SK-N-MC (cell line): ENCODE measurements at regions not wholly inside any gene's neighbourhood (a gene's known extent, or its start where the extent isn't known, plus 50 kb on each side); places are given as distances from the start of the nearest gene placed in this dataset.

Source experiments
- DNase-seq: peaks from one replicate; pipeline ENCODE4 v3.0.0-alpha.2; 2011; ENCODE audit warnings: low read depth, low spot score
- H3K27ac ChIP-seq: fragments of 200-600 bp; sonication (generic); 2 replicates; pipeline ENCODE4 v1.5.1; 2016; ENCODE audit warnings: mixed run types
- H3K36me3 ChIP-seq: fragments of 200-600 bp; sonication (generic); 2 replicates; pipeline ENCODE4 v1.6.1; 2017; ENCODE audit warnings: antibody characterized with exemption, low read length, mixed read lengths; ENCODE audit not compliant: insufficient read depth
- H3K4me3 ChIP-seq: fragments of 200-600 bp; sonication (generic); 2 replicates; pipeline ENCODE4 v1.5.1; 2016
- H3K9ac ChIP-seq: fragments of 200-600 bp; sonication (generic); 2 replicates; pipeline ENCODE4 v1.8.0; 2017; ENCODE audit warnings: mixed run types, mixed read lengths; ENCODE audit not compliant: insufficient read length
- H3K9me3 ChIP-seq: fragments of 200-600 bp; sonication (generic); 2 replicates; pipeline ENCODE4 v1.6.1; 2017; ENCODE audit warnings: low read depth, mild to moderate bottlenecking, antibody characterized with exemption, low read length, moderate library complexity, mixed read lengths
- EZH2 ChIP-seq: fragments of 200-600 bp; sonication (generic); IDR thresholded peaks from one replicate; pipeline ENCODE4 v1.6.1; 2017; ENCODE audit warnings: antibody characterized with exemption
- FOXP2 ChIP-seq: optimal IDR thresholded peaks from 2 replicates; pipeline ENCODE3; 2011; ENCODE audit warnings: mild to moderate bottlenecking, moderate library complexity; ENCODE audit not compliant: insufficient read depth; ENCODE audit errors: extremely low read length, control extremely low read depth
- POLR2AphosphoS5 ChIP-seq: IDR thresholded peaks from 2 replicates; pipeline ENCODE4 v1.6.1; 2012; ENCODE audit warnings: mild to moderate bottlenecking, low read depth, low read length, borderline replicate concordance

DNA sequence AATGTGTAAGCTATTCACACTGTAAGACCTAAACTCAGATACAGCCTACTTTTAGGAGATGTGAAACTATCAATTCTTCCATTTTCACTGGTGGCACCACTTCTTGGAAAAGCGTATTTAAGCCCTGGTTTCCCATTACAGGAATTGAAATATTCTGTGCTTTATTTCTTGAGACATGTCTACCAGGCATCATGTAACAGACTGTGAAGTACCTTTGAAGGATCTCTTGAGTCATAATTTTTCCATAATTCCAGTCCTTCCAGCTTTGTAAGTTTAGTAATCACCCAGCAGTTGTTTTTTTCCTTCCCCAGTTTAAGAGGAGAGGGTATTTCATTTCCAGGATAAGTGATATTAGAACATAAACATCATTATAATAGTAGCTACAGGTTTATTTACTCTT, 186.0 kb upstream of the PRPS1L1 start:
- TF ChIP-seq EZH2 (no peak), FOXP2 (no peak), POLR2AphosphoS5 (no peak)
- no peaks in the 10 kb centered on the region for H3K9me3 ChIP-seq

DNA sequence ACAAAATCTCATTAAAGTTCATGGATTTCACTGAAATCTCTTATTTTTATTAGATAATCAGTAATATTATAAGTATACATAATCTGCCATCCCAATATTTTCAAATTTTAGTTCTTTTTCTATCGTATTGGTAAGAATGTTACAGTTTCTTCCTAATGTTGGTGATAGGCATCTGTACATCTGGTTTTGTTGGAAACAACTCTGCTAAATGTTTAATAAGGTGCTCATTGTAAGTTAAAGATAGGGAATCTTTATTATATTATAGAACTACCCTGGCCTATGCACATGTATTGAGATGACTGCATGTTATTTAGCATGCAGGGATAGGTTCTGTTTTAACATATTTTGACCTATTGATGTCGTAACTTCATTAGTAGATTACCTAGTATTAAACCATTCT, 188.6 kb upstream of the PRPS1L1 start:
- Histone ChIP-seq H3K9me3 (no peaks in the 10 kb centered on the region), H3K27ac (no peak overlapping the region), H3K36me3 (no peaks in the 10 kb centered on the region), H3K4me3 (no peak overlapping the region), H3K9ac (no peak overlapping the region)
- no peak for TF ChIP-seq EZH2
- TF ChIP-seq FOXP2: no peak
- TF ChIP-seq POLR2AphosphoS5: no peak
- no peak for DNase-seq

More for the DNA sequence above, 186.0 kb upstream of the PRPS1L1 start:
- no peaks in the 10 kb centered on the region for H3K36me3 ChIP-seq
- peak overlapping the region; percentile 79 for H3K27ac ChIP-seq
- no peak overlapping the region; the same call in 1 of the 2 replicates for H3K4me3 ChIP-seq
- no peak for DNase-seq
- no peak overlapping the region for H3K9ac ChIP-seq

DNA sequence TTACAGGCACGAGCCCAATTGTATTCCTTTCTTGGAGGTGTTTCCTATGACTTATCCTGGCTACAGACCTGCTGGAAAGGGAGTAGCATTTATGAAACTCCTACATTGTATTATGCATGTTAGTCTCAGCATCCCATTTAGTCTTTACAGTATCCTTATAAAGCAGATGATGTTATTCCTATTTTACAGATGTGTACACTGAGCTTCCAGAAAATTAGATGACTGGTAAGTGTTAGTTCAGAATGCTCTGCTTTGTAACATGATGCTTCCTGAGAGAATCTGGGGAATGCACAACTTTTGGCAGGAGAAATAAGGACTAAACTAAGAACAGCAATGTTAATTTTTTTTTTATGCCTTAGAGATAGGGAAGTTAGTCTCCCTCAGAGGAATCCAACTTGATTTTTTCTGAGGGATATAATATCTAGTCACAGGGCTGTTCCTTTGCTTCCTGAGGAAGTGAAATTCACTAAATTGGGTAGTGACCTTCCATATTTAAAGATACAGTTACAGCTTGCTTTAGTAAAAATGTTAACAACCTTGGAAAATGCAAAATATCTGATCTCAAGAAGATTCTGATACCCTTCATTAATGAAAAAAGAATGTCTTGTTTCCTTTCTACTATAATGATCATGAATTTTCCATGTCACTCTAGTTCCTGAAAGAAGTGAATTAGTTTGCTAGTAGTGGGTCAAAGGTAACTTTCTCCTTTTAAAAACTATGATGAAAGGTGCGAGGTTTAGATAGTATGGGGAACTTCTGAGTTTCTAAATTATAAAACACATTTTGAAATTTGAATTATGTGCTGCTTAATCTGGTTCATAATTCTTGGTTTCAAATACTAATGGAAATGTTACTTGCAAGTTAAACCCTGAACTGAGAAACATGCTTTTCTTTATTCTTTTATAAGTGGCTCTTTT, 194.0 kb upstream of the PRPS1L1 start:
- TF ChIP-seq EZH2 (no peak), POLR2AphosphoS5 (no peak), FOXP2 (no peak)
- no peak overlapping the region for H3K9ac ChIP-seq
- no peak for DNase-seq
- no peaks in the 10 kb centered on the region for H3K9me3 ChIP-seq
- H3K4me3 ChIP-seq: no peak overlapping the region
- H3K27ac ChIP-seq: no peak overlapping the region
- no peaks in the 10 kb centered on the region for H3K36me3 ChIP-seq

DNA sequence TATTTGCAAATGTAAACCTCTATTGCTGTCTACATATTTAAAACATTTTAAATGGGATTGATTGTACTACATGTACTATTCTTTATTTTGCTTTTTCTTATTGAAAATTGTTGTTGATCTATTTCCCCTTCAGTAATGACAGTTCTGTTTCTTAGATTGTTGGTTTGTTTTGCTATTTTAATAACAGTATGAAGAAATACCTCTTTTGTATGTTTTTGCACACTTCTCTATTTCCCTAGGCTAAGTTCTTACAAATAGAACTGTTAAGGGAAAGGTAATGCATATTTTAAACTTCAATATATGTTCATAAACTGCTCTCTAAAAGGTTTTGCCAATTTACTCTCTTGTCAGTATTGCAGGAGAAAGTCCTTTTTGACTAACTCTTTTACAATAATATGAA, 195.0 kb upstream of the PRPS1L1 start:
- Histone ChIP-seq H3K9me3 (no peaks in the 10 kb centered on the region), H3K9ac (no peak overlapping the region), H3K27ac (no peak overlapping the region), H3K36me3 (no peaks in the 10 kb centered on the region), H3K4me3 (no peak overlapping the region)
- DNase-seq: no peak
- TF ChIP-seq POLR2AphosphoS5: no peak
- no peak for TF ChIP-seq FOXP2
- no peak for TF ChIP-seq EZH2

DNA sequence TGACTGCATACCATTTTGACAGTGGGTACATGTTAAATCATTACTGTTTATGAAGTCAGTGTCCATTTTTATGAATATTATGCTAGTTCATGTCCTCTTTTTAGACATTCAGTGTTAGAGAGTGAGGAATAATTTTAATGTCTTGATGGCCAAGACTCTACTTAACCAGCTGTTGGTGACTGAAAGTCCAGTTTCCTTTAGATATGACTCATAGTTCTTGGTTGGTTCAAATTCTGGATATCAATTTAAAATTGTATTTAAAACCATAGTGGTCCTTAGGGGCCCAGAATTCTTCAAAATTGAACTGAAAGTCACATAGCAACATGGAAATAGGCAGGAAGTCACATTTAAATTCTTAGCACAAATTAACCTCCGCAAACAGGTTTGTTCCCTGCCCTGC, 196.5 kb upstream of the PRPS1L1 start:
- Histone ChIP-seq H3K27ac (no peak overlapping the region), H3K36me3 (no peaks in the 10 kb centered on the region), H3K9ac (no peak overlapping the region), H3K4me3 (no peak overlapping the region), H3K9me3 (no peaks in the 10 kb centered on the region)
- no peak for DNase-seq
- TF ChIP-seq POLR2AphosphoS5: no peak
- TF ChIP-seq FOXP2: no peak
- no peak for TF ChIP-seq EZH2

DNA sequence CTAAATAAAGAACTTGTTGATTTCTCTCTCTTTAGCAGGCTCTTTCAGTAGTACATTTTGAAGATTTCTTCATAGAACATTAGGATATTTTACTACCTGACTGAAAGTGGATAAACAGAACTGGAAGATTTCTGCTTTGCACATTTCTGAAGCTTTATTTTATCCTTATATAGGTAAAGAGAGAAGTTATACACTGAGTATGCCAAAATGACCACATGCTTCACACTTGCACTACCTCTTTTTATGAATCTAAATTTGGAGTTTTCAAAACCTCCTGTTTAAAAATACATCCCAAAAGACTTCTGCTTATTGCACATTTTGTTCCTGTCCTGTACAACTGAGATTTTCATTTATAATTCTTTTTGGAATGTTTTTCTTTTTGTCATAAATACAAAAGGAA, 197.4 kb upstream of the PRPS1L1 start:
- Histone ChIP-seq H3K9ac (no peak overlapping the region), H3K36me3 (no peaks in the 10 kb centered on the region), H3K9me3 (no peaks in the 10 kb centered on the region), H3K27ac (no peak overlapping the region), H3K4me3 (no peak overlapping the region)
- DNase-seq: no peak
- TF ChIP-seq FOXP2 (no peak), EZH2 (no peak), POLR2AphosphoS5 (no peak)

DNA sequence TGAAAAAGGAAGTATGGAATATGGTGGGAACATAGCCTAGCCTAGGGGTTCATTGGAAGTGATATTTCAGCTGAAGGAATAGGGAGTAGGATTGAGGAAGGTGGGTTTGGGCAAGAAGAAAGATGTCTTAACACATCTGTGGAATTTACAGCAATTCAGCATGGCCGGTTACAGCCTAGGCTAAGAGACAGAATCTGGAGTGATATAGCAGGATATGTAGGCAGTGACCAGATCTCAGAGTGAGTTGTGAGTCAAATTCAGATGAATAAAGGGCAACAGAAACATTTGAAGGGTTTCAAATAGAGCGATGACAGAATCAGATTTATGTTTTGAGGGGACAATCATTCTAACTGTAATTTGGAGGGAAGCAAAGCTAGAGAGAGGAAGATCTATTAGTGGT, 199.0 kb upstream of the PRPS1L1 start:
- Histone ChIP-seq H3K36me3 (no peaks in the 10 kb centered on the region), H3K9me3 (no peaks in the 10 kb centered on the region)

DNA sequence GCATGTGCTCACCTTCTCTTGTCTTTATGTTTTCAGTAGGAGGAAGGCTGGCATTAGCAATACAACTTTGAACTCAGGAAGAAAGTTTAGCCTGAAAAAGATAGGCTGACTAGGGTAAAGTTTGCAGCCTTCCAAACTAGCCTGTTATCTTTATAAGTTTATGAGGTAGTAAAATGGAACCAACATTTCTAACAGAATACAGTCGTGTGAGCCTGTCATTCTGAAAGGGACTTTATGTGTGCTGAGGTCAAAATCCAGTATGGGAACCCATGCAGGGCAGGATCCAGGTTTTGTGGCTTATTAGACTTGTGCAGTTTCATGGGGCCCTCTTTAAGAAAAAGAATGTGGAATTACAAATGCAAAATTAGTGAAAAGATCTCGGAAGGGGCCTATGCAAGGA, 201.0 kb upstream of the PRPS1L1 start:
- no peak overlapping the region for H3K4me3 ChIP-seq
- no peak overlapping the region for H3K9ac ChIP-seq
- no peak for TF ChIP-seq FOXP2
- TF ChIP-seq POLR2AphosphoS5: no peak
- TF ChIP-seq EZH2: no peak
- H3K27ac ChIP-seq: no peak overlapping the region
- no peaks in the 10 kb centered on the region for H3K36me3 ChIP-seq
- DNase-seq: no peak
- H3K9me3 ChIP-seq: no peaks in the 10 kb centered on the region

More for the DNA sequence above, 199.0 kb upstream of the PRPS1L1 start:
- Histone ChIP-seq H3K9ac (no peak overlapping the region), H3K27ac (no peak overlapping the region), H3K4me3 (no peak overlapping the region)
- TF ChIP-seq POLR2AphosphoS5 (no peak), EZH2 (no peak), FOXP2 (no peak)
- DNase-seq: no peak

DNA sequence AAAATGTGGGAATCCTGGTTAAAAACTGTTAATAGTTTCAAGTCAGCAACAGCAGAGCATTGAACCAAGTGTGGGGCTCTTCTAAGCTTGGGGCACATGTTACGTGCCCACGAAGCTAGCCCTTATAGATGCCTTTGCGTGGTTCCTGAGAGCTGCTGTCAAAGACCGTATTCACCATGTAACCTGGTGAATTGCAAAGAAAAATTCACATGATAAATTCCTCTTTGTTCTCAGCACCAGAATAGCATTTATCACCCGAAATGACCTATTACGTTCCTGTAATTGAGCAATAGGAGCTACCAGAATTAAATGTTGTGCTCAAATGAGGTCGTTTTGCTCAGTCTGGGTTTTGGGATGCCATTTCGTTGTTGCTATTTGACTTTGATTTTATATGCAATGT, 202.6 kb upstream of the PRPS1L1 start:
- DNase-seq: no peak
- H3K9me3 ChIP-seq: no peaks in the 10 kb centered on the region
- H3K27ac ChIP-seq: no peak overlapping the region
- H3K36me3 ChIP-seq: no peaks in the 10 kb centered on the region
- TF ChIP-seq FOXP2: no peak
- no peak overlapping the region for H3K4me3 ChIP-seq
- no peak overlapping the region for H3K9ac ChIP-seq
